Bronchial epithelial cell (primary cell): ENCODE measurements at regions not wholly inside any gene's neighbourhood (a gene's known extent, or its start where the extent isn't known, plus 50 kb on each side); places are given as distances from the start of the nearest gene placed in this dataset.
A peak's percentile ranks its signal among the peaks of the same experiment; 100 is the strongest.

Experiments
- DNase-seq: peaks from one replicate; pipeline ENCODE4 v3.0.0-alpha.2; 2010; ENCODE audit warnings: low read depth
- FAIRE-seq: peaks from 2 replicates; lab custom pipeline; 2011; peaks lifted over from hg19 to GRCh38; lab: Jason Lieb, UNC
- H3K27me3 ChIP-seq: 2 replicates; pipeline ENCODE4 v1.5.1; 2011; ENCODE audit warnings: low read length; ENCODE audit not compliant: control insufficient read depth, insufficient read depth
- H3K36me3 ChIP-seq: 2 replicates; pipeline ENCODE4 v1.5.1; 2011; ENCODE audit warnings: low read length; ENCODE audit not compliant: control insufficient read depth, insufficient read depth
- H3K4me3 ChIP-seq: 2 replicates; pipeline ENCODE4 v1.5.1; 2011; ENCODE audit warnings: mild to moderate bottlenecking, low read depth, low read length, control low read depth
- TF ChIP-seq, protein P1 (sequence below): IDR thresholded peaks from 2 replicates; pipeline ENCODE4 v1.5.1; 2011; ENCODE audit warnings: mild to moderate bottlenecking, moderate library complexity, low read length, control low read depth, inconsistent platforms; ENCODE audit not compliant: insufficient read depth, severe bottlenecking

DNA sequence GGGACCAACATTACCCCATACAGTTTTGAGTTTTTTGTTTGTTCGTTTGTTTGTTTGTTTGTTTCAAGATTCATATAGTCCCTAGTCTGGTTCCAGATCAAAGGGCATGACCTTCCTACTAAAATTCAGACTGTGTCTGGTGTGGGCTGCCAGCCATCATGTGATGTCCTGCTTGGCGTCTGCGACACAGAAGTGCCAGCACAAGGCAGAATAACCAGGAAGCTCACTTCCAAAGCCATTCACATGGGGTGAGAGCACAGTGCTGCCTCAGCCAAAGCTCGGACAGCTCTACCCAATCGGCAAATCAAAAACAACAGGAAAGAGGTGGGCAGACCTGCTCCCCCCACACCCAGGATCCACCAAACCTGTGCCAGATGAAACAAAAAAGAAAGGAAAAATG, 142.6 kb upstream of the THBS1 start:
- Histone ChIP-seq H3K27me3 (no peaks in the 10 kb centered on the region), H3K4me3 (no peak overlapping the region), H3K36me3 (no peaks in the 10 kb centered on the region)
- TF ChIP-seq, protein P1, sequence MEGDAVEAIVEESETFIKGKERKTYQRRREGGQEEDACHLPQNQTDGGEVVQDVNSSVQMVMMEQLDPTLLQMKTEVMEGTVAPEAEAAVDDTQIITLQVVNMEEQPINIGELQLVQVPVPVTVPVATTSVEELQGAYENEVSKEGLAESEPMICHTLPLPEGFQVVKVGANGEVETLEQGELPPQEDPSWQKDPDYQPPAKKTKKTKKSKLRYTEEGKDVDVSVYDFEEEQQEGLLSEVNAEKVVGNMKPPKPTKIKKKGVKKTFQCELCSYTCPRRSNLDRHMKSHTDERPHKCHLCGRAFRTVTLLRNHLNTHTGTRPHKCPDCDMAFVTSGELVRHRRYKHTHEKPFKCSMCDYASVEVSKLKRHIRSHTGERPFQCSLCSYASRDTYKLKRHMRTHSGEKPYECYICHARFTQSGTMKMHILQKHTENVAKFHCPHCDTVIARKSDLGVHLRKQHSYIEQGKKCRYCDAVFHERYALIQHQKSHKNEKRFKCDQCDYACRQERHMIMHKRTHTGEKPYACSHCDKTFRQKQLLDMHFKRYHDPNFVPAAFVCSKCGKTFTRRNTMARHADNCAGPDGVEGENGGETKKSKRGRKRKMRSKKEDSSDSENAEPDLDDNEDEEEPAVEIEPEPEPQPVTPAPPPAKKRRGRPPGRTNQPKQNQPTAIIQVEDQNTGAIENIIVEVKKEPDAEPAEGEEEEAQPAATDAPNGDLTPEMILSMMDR: no peak
- no peak for FAIRE-seq
- DNase-seq: no peak

- DNase-seq (no peak), FAIRE-seq (no peak)
- Histone ChIP-seq H3K27me3 (no peaks in the 10 kb centered on the region), H3K4me3 (no peak overlapping the region), H3K36me3 (no peaks in the 10 kb centered on the region)
- TF ChIP-seq, protein P1: peak; percentile 8
These were observed 141.9 kb upstream of the THBS1 start for GRCh38 chr15:39438799-39439592.

GRCh38 chr15:39442898-39443297, 138.0 kb upstream of the THBS1 start:
- no peak for DNase-seq
- FAIRE-seq: no peak
- TF ChIP-seq, protein P1: no peak
- Histone ChIP-seq H3K36me3 (no peaks in the 10 kb centered on the region), H3K4me3 (no peak overlapping the region), H3K27me3 (no peaks in the 10 kb centered on the region)

DNA sequence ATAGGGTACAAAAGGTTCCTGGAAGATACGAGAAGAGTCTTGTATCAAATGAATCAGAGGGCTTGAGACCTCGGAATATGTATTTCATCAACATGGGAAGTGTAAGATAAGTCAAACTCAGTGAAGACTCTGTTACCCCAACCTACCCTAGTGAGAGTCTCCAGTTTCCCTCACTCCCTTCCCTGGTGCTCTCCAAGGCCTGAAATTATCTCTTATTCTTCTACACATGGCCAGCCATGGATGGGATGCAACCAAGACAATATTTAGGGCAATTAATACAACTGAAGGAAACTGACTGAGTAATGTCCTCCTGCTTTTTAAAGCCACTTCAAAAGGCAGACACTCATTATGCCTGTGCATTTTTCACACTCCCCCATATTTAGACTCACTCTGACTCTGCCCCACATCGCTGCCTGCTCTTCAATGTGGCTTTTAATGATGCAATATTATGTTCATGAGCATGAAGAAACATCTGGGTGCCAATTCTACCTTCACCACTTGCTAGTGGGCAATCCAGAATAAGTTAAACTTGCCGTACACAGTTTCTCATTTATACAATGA, 137.1 kb upstream of the THBS1 start:
- DNase-seq: no peak
- H3K27me3 ChIP-seq: no peaks in the 10 kb centered on the region
- H3K4me3 ChIP-seq: no peak overlapping the region
- TF ChIP-seq, protein P1: no peak
- FAIRE-seq: no peak
- no peaks in the 10 kb centered on the region for H3K36me3 ChIP-seq

GRCh38 chr15:39444735-39445470, 136.0 kb upstream of the THBS1 start:
- no peak for DNase-seq
- Histone ChIP-seq H3K4me3 (no peak overlapping the region), H3K36me3 (no peaks in the 10 kb centered on the region), H3K27me3 (no peaks in the 10 kb centered on the region)
- TF ChIP-seq, protein P1: no peak
- no peak for FAIRE-seq
